PFSK-1 (cell line): ENCODE measurements at regions not wholly inside any gene's neighbourhood (a gene's known extent, or its start where the extent isn't known, plus 50 kb on each side); places are given as distances from the start of the nearest gene placed in this dataset.

Experiments used
- FOXP2 ChIP-seq: optimal IDR thresholded peaks from 2 replicates; pipeline ENCODE3; 2011; ENCODE audit warnings: borderline replicate concordance, control low read depth, inconsistent platforms; ENCODE audit not compliant: insufficient read depth; ENCODE audit errors: extremely low read length, extremely low read depth
- POLR2AphosphoS5 ChIP-seq: IDR thresholded peaks from 2 replicates; pipeline ENCODE4 v1.6.1; 2012; ENCODE audit warnings: low read depth, mild to moderate bottlenecking, control low read depth, low read length, moderate library complexity
- SIN3A ChIP-seq: IDR thresholded peaks from 2 replicates; pipeline ENCODE4 v1.6.1; 2012; ENCODE audit warnings: mild to moderate bottlenecking, low read length, moderate library complexity, borderline replicate concordance; ENCODE audit not compliant: insufficient read depth
- TAF1 ChIP-seq: IDR thresholded peaks from 2 replicates; pipeline ENCODE4 v1.6.1; 2012; ENCODE audit warnings: low read length, control low read depth, borderline replicate concordance; ENCODE audit not compliant: insufficient read depth
- TF ChIP-seq, protein P1 (sequence below), 2 experiments: IDR thresholded peaks; 2 replicates each; pipeline versions ENCODE4 v1.6.1 to v1.8.0; 2011 to 2012; ENCODE audit warnings: low read depth in 2 of 2, low read length in 2 of 2, control low read depth in 1 of 2, inconsistent platforms in 1 of 2, mild to moderate bottlenecking in 1 of 2, moderate library complexity in 1 of 2; ENCODE audit not compliant: insufficient read depth in 1 of 2

DNA sequence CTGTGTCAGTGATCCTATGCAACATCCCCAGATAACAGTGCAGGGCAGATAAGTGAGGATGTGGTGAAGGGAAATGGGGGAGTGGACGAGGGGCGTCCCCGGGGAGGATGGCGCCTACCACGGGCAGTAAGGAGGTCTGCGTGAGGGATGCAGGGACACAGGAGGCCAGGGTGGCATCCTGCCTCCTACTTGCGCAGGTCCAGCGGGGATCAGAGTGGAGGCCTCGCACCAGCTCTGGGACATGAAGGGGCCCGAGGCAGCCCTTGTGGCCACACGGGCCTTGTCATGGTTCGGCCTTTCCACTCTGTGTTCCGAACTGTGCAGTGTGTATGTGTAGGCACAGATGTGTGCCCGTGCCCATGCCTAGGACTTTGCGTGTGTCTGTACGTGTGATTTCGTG lies 1227.5 kb downstream of the BRD1 start:
- TF ChIP-seq POLR2AphosphoS5 (no peak), FOXP2 (no peak), SIN3A (no peak), TAF1 (no peak)
- TF ChIP-seq, protein P1, sequence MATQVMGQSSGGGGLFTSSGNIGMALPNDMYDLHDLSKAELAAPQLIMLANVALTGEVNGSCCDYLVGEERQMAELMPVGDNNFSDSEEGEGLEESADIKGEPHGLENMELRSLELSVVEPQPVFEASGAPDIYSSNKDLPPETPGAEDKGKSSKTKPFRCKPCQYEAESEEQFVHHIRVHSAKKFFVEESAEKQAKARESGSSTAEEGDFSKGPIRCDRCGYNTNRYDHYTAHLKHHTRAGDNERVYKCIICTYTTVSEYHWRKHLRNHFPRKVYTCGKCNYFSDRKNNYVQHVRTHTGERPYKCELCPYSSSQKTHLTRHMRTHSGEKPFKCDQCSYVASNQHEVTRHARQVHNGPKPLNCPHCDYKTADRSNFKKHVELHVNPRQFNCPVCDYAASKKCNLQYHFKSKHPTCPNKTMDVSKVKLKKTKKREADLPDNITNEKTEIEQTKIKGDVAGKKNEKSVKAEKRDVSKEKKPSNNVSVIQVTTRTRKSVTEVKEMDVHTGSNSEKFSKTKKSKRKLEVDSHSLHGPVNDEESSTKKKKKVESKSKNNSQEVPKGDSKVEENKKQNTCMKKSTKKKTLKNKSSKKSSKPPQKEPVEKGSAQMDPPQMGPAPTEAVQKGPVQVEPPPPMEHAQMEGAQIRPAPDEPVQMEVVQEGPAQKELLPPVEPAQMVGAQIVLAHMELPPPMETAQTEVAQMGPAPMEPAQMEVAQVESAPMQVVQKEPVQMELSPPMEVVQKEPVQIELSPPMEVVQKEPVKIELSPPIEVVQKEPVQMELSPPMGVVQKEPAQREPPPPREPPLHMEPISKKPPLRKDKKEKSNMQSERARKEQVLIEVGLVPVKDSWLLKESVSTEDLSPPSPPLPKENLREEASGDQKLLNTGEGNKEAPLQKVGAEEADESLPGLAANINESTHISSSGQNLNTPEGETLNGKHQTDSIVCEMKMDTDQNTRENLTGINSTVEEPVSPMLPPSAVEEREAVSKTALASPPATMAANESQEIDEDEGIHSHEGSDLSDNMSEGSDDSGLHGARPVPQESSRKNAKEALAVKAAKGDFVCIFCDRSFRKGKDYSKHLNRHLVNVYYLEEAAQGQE (IDR thresholded peaks at IDR 0.05; ENCODE audit: insufficient read depth in 1 of 2, low read depth in 2 of 2, low read length in 2 of 2) = no peak
